A549 (cell line): ENCODE measurements at regions not wholly inside any gene's neighbourhood (a gene's known extent, or its start where the extent isn't known, plus 50 kb on each side); places are given as distances from the start of the nearest gene placed in this dataset.

Experiments
- ATAC-seq, 2 experiments: fragments of 200-7000 bp in 1 of 2; fragments of >200 bp in 1 of 2; cut with Nextera tagmentation in 1 of 2; cut with Tn5 transposase in 1 of 2; 3 replicates each; pipeline versions ENCODE4 v1.8.0 to v1.9.1; 2018 to 2020; ENCODE audit warnings: mild to moderate bottlenecking in 1 of 2, moderate library complexity in 1 of 2
- CTCF ChIA-PET: fragments of 300-600 bp; sonication (Branson Sonifier 250); formaldehyde crosslinking; extraction: SDS; loops from one replicate; lab custom pipeline; 2021; ENCODE audit warnings: antibody characterized with exemption, inconsistent platforms; lab: Yijun Ruan, JAX
- POLR2A ChIA-PET: fragments of 350-600 bp; formaldehyde crosslinking; extraction: SDS; loops from one replicate; lab custom pipeline; 2021; ENCODE audit warnings: antibody characterized with exemption, inconsistent platforms; lab: Yijun Ruan, JAX
- DNase-seq, 2 experiments: peaks; one replicate each; pipeline versions ENCODE4 v3.0.0 to v3.0.0-alpha.2; 2011 to 2016; ENCODE audit warnings: low read depth in 1 of 2, low spot score in 1 of 2
- FAIRE-seq: peaks from 2 replicates; lab custom pipeline; 2011; peaks lifted over from hg19 to GRCh38; lab: Jason Lieb, UNC
- H3K27ac ChIP-seq, 2 experiments: fragments of >200 bp; sonication (Bioruptor Twin); formaldehyde crosslinking; 3 replicates each; pipeline ENCODE4 v1.5.1; 2016 to 2017
- H3K4me1 ChIP-seq: fragments of >200 bp; sonication (Bioruptor Twin); formaldehyde crosslinking; 3 replicates; pipeline ENCODE4 v1.6.1; 2016
- H3K4me2 ChIP-seq: fragments of >200 bp; sonication (Bioruptor Twin); formaldehyde crosslinking; 3 replicates; pipeline ENCODE4 v1.6.1; 2016
- H3K4me3 ChIP-seq: fragments of >200 bp; sonication (Bioruptor Twin); formaldehyde crosslinking; 3 replicates; pipeline ENCODE4 v1.5.1; 2016
- H3K9me3 ChIP-seq: fragments of >200 bp; sonication (Bioruptor Twin); formaldehyde crosslinking; 3 replicates; pipeline ENCODE4 v1.6.1; 2016
- BCL3 ChIP-seq: fragments of >200 bp; sonication (Bioruptor Twin); formaldehyde crosslinking; IDR thresholded peaks from 3 replicates; pipeline ENCODE4 v1.6.1; 2016
- BHLHE40 ChIP-seq: IDR thresholded peaks from 2 replicates; pipeline ENCODE4 v1.6.1; 2012; ENCODE audit warnings: low read depth, low read length, inconsistent platforms
- CBX8 ChIP-seq: fragments of 200-600 bp; sonication (generic); IDR thresholded peaks from 2 replicates; pipeline ENCODE4 v1.6.1; 2016
- CHD2 ChIP-seq: fragments of 150-350 bp; IDR thresholded peaks from 2 replicates; pipeline ENCODE4 v1.6.1; 2014; ENCODE audit warnings: low read length; ENCODE audit not compliant: partially characterized antibody
- CHD4 ChIP-seq: fragments of 200-600 bp; sonication (generic); IDR thresholded peaks from 2 replicates; pipeline ENCODE4 v1.6.1; 2016; ENCODE audit warnings: antibody characterized with exemption, mild to moderate bottlenecking, borderline replicate concordance
- CTCF ChIP-seq: fragments of >200 bp; sonication (Bioruptor Twin); formaldehyde crosslinking; IDR thresholded peaks from 3 replicates; pipeline ENCODE4 v1.5.1; 2016
- E2F6 ChIP-seq: IDR thresholded peaks from 2 replicates; pipeline ENCODE4 v1.6.1; 2012; ENCODE audit warnings: low read depth, borderline replicate concordance
- EHF ChIP-seq: fragments of 250-450 bp; sonication (Bioruptor Pico); IDR thresholded peaks from 2 replicates; pipeline ENCODE4 v1.5.0; 2020; ENCODE audit warnings: mild to moderate bottlenecking
- EHMT2 ChIP-seq: fragments of 200-600 bp; sonication (generic); IDR thresholded peaks from 2 replicates; pipeline ENCODE4 v1.6.1; 2016; ENCODE audit warnings: antibody characterized with exemption, low read depth, mild to moderate bottlenecking, moderate library complexity
- ESRRA ChIP-seq: fragments of 150-350 bp; IDR thresholded peaks from 2 replicates; pipeline ENCODE4 v1.6.1; 2014; ENCODE audit warnings: mild to moderate bottlenecking, low read length, borderline replicate concordance
- FOSL2 ChIP-seq, 2 experiments: fragments of 450-650 bp in 1 of 2; fragments of >200 bp in 1 of 2; sonication (Bioruptor Twin) in 1 of 2; formaldehyde crosslinking; IDR thresholded peaks; 2 replicates each; pipeline versions ENCODE4 v1.5.0 to v1.6.1; 2016 to 2020; ENCODE audit warnings: mild to moderate bottlenecking in 1 of 2, moderate library complexity in 1 of 2
- HMGXB4 ChIP-seq: fragments of 250-450 bp; sonication (Bioruptor Pico); IDR thresholded peaks from 2 replicates; pipeline ENCODE4 v1.5.0; 2021; ENCODE audit warnings: mild to moderate bottlenecking, moderate library complexity, borderline replicate concordance
- HOXA7 ChIP-seq: fragments of 250-450 bp; sonication (Bioruptor Pico); IDR thresholded peaks from 2 replicates; pipeline ENCODE4 v1.5.0; 2020; ENCODE audit warnings: mild to moderate bottlenecking, moderate library complexity
- JUNB ChIP-seq: fragments of >200 bp; sonication (Bioruptor Twin); formaldehyde crosslinking; IDR thresholded peaks from 2 replicates; pipeline ENCODE4 v1.6.1; 2016
- KDM1A ChIP-seq: fragments of 200-600 bp; sonication (generic); IDR thresholded peaks from 2 replicates; pipeline ENCODE4 v1.6.1; 2016; ENCODE audit warnings: low read depth, mild to moderate bottlenecking
- MAX ChIP-seq: IDR thresholded peaks from 2 replicates; pipeline ENCODE4 v1.6.1; 2012
- MAZ ChIP-seq: fragments of 150-350 bp; IDR thresholded peaks from 2 replicates; pipeline ENCODE4 v1.6.1; 2014; ENCODE audit warnings: antibody characterized with exemption, low read depth, low read length, borderline replicate concordance
- NFE2L2 ChIP-seq: fragments of 150-350 bp; conservative IDR thresholded peaks from 2 replicates; pipeline ENCODE4 v1.6.1; 2014; ENCODE audit warnings: low read length
- POLR2AphosphoS2 ChIP-seq: conservative IDR thresholded peaks from 2 replicates; pipeline ENCODE4 v1.6.1; 2012; ENCODE audit warnings: low read length, improper control_type of control experiment, inconsistent platforms
- RARB ChIP-seq: fragments of 250-450 bp; sonication (Bioruptor Pico); IDR thresholded peaks from 2 replicates; pipeline ENCODE4 v1.8.0; 2021; ENCODE audit warnings: mild to moderate bottlenecking, moderate library complexity
- RCOR1 ChIP-seq: fragments of 150-350 bp; IDR thresholded peaks from 2 replicates; pipeline ENCODE4 v1.6.1; 2014; ENCODE audit warnings: antibody characterized with exemption, low read length, low read depth
- REST ChIP-seq: fragments of 200-600 bp; sonication (generic); IDR thresholded peaks from 2 replicates; pipeline ENCODE4 v1.6.1; 2016; ENCODE audit warnings: antibody characterized with exemption, mild to moderate bottlenecking, moderate library complexity
- RFX5 ChIP-seq: fragments of 450-650 bp; IDR thresholded peaks from 2 replicates; pipeline ENCODE4 v1.7.1; 2014; ENCODE audit warnings: antibody characterized with exemption, mild to moderate bottlenecking, moderate library complexity
- RNF2 ChIP-seq: fragments of 200-600 bp; sonication (generic); IDR thresholded peaks from 2 replicates; pipeline ENCODE4 v1.6.1; 2016; ENCODE audit warnings: low read depth, mild to moderate bottlenecking, antibody characterized with exemption, moderate library complexity, borderline replicate concordance
- SMC3 ChIP-seq: fragments of >200 bp; sonication (Bioruptor Twin); formaldehyde crosslinking; IDR thresholded peaks from 3 replicates; pipeline ENCODE4 v1.6.1; 2018; ENCODE audit warnings: inconsistent platforms
- SREBF2 ChIP-seq: fragments of 450-650 bp; IDR thresholded peaks from 2 replicates; pipeline ENCODE4 v1.6.1; 2014; ENCODE audit warnings: mild to moderate bottlenecking, moderate library complexity
- TFCP2L1 ChIP-seq: fragments of 250-450 bp; sonication (Bioruptor Pico); IDR thresholded peaks from 2 replicates; pipeline ENCODE4 v1.5.0; 2021; ENCODE audit warnings: mild to moderate bottlenecking
- ZC3H11A ChIP-seq: fragments of 450-650 bp; IDR thresholded peaks from 2 replicates; pipeline ENCODE4 v1.6.1; 2014; ENCODE audit warnings: antibody characterized with exemption, mild to moderate bottlenecking
- ZFP36 ChIP-seq: fragments of 450-650 bp; IDR thresholded peaks from 2 replicates; pipeline ENCODE4 v1.6.1; 2014; ENCODE audit warnings: borderline replicate concordance; ENCODE audit not compliant: partially characterized antibody
- WGBS: methylation state at CpG from one replicate; pipeline ENCODE4 v1.1.6; 2017; ENCODE audit errors: missing lambda C conversion rate; 5-methylcytosine and 5-hydroxymethylcytosine counted together

- 88% methylated on average over 19 of the region's 20 CpGs for WGBS
- FAIRE-seq (no peak), DNase-seq (no peak), ATAC-seq (no peak)
- POLR2A ChIA-PET = no interaction called here
- Histone ChIP-seq H3K4me2 (no peak overlapping the region), H3K27ac (no peak overlapping the region), H3K4me3 (no peak overlapping the region), H3K4me1 (no peaks in the 10 kb centered on the region), H3K9me3 (no peaks in the 10 kb centered on the region)
- TF ChIP-seq RFX5 (no peak), CHD4 (no peak), BHLHE40 (no peak), SMC3 (no peak), CBX8 (no peak), NFE2L2 (no peak), HMGXB4 (no peak), ZFP36 (no peak), RARB (CRISPR knock-in tag) (no peak), RNF2 (no peak), ESRRA (no peak), ZC3H11A (no peak), EHF (CRISPR knock-in tag) (no peak), MAX (no peak), JUNB (no peak), REST (no peak), SREBF2 (no peak)
- CTCF ChIA-PET = interaction anchor here (1.1 kb wide), 1 partner anchor 11 kb away, joined by 4 read pairs; no protein-coding TSS in a partner anchor
These were observed 257.1 kb downstream of the BCOR start for GRCh38 chrX:39840581-39841093.

- no peak for TF ChIP-seq ZC3H11A
- no peak for TF ChIP-seq SREBF2
- TF ChIP-seq HOXA7 = no peak
- no peak for TF ChIP-seq CHD2
- TF ChIP-seq RNF2 = no peak
- TF ChIP-seq RCOR1 = no peak
- TF ChIP-seq MAZ = no peak
- no peak for TF ChIP-seq TFCP2L1 (CRISPR knock-in tag)
- no peak for TF ChIP-seq RARB (CRISPR knock-in tag)
- no peak for TF ChIP-seq KDM1A
- TF ChIP-seq EHMT2 = no peak
- no peak for TF ChIP-seq FOSL2 (IDR thresholded peaks at IDR 0.05)
- no peak for TF ChIP-seq FOSL2 (CRISPR knock-in tag; IDR thresholded peaks at IDR 0.05)
- TF ChIP-seq BCL3 = no peak
- no peak for TF ChIP-seq CHD4
- TF ChIP-seq JUNB = no peak
- no peak for TF ChIP-seq CTCF
- TF ChIP-seq POLR2AphosphoS2 = no peak
- TF ChIP-seq E2F6 = no peak
- no peak for TF ChIP-seq SMC3
- Histone ChIP-seq H3K4me2 (no peak overlapping the region), H3K4me3 (no peak overlapping the region), H3K4me1 (no peaks in the 10 kb centered on the region), H3K9me3 (no peaks in the 10 kb centered on the region), H3K27ac (no peak overlapping the region)
- ChIA-PET CTCF (no interaction called here), POLR2A (no interaction called here)
- WGBS = 89% methylated on average over 3 of the region's 6 CpGs
- no peak for FAIRE-seq
- no peak for DNase-seq
- no peak for ATAC-seq
These were observed 256.2 kb downstream of the BCOR start for GRCh38 chrX:39841604-39842003.
